WTC11 (cell line): ENCODE measurements at regions not wholly inside any gene's neighbourhood (a gene's known extent, or its start where the extent isn't known, plus 50 kb on each side); places are given as distances from the start of the nearest gene placed in this dataset.
"Not testable (repeated sequence)": the region's sequence is repeated elsewhere in the genome, so short reads cannot be mapped to it uniquely, and the experiment has no call there.

Source experiments
- ATAC-seq: fragments of 200-7000 bp; cut with Tn5 transposase; 2 replicates; pipeline ENCODE4 v1.10.0; 2021; ENCODE audit warnings: mild to moderate bottlenecking, moderate library complexity
- CTCF ChIA-PET: fragments of 300-600 bp; sonication (Branson Sonifier 250); formaldehyde crosslinking; loops from one replicate; lab custom pipeline; 2021; ENCODE audit warnings: antibody characterized with exemption; lab: Charles Lee
- POLR2A ChIA-PET: fragments of 350-600 bp; sonication (Branson Sonifier 250); formaldehyde crosslinking; loops from one replicate; lab custom pipeline; 2021; ENCODE audit warnings: antibody characterized with exemption; lab: Charles Lee
- DNase-seq: peaks from one replicate; pipeline ENCODE4 v3.0.0; 2021; ENCODE audit warnings: low spot score
- H3K27ac Mint-ChIP-seq: 2 replicates; pipeline ENCODE4 v1.8.0; 2021; ENCODE audit warnings: mixed read lengths
- H3K27me3 Mint-ChIP-seq: 2 replicates; pipeline ENCODE4 v1.8.0; 2021; ENCODE audit warnings: low read depth, mild to moderate bottlenecking, moderate library complexity, mixed read lengths
- H3K36me3 Mint-ChIP-seq: 2 replicates; pipeline ENCODE4 v1.8.0; 2021; ENCODE audit warnings: mixed read lengths
- H3K4me1 Mint-ChIP-seq: 2 replicates; pipeline ENCODE4 v1.8.0; 2022; ENCODE audit warnings: mixed read lengths
- H3K4me3 Mint-ChIP-seq: 2 replicates; pipeline ENCODE4 v1.8.0; 2021; ENCODE audit warnings: mild to moderate bottlenecking, moderate library complexity, mixed read lengths
- H3K9me3 Mint-ChIP-seq: 2 replicates; pipeline ENCODE4 v1.8.0; 2021; ENCODE audit warnings: mixed read lengths
- SP1 ChIP-seq: sonication (generic); formaldehyde crosslinking; conservative IDR thresholded peaks from 2 replicates; pipeline ENCODE4 v1.8.1; 2022; ENCODE audit warnings: missing genetic modification reagents
- USF1 ChIP-seq: sonication (generic); formaldehyde crosslinking; IDR thresholded peaks from 2 replicates; pipeline ENCODE4 v1.8.0; 2022; ENCODE audit warnings: mild to moderate bottlenecking, missing genetic modification reagents
- USF2 ChIP-seq: sonication (generic); formaldehyde crosslinking; IDR thresholded peaks from 2 replicates; pipeline ENCODE4 v1.8.1; 2023; ENCODE audit warnings: mild to moderate bottlenecking, missing genetic modification reagents, moderate library complexity
- TF ChIP-seq, protein P1 (sequence below): sonication (generic); formaldehyde crosslinking; IDR thresholded peaks from 2 replicates; pipeline ENCODE4 v1.8.0; 2023; ENCODE audit warnings: missing genetic modification reagents, mild to moderate bottlenecking, borderline replicate concordance
- TF ChIP-seq, protein P2 (sequence below): sonication (generic); formaldehyde crosslinking; IDR thresholded peaks from 2 replicates; pipeline ENCODE4 v1.8.0; 2022; ENCODE audit warnings: mild to moderate bottlenecking, missing genetic modification reagents

DNA sequence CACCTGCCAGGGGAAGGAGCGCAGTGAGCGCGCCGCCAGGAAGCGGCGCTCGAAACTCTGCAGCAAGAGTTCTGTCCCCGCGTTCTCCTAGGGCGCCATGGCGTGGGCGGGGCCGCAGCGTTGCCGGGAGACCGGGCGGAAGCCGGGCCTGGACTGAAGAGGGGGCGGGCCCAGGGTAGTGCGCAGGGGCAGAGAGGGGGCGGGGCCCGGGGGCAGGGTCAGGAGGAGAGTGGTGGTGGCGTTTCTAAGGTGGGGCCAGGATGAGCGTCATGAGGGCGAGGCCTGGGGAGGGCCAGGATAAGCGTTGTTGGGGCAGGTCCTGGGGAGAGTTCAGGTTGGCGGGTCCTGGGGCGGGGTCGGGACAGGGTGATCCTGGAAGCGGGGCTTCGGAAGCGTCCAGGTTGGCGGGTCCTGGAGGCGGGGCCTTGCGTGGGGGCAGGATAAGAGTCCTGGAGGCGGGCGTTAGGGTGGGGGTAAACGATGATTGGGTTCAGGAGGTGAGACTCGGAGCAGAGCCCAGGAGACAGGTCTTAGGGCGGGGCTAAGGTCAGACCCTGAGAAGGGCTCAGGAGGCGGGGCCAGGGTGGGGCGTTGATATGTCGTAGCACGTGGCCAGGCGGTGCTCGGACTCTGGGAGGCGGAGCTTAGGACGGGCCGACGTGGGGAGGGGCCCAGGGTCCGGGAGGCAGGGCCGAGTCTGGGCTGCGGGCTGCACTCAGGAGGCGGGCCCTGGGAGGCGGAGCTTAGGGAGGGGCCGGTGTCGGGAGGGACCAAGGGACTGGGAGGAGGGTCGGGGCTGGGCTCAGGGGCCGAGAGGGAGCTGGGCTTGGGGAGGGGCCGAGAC is 189.4 kb downstream of the ADRA2C start:
- ChIA-PET POLR2A (interaction anchor here (0.7 kb wide), 1 partner anchor 84 kb away, joined by 3 read pairs; no protein-coding TSS in a partner anchor), CTCF (interaction anchor here (0.8 to 1.6 kb wide), 4 partner anchors 75 to 227 kb away, joined by 3 to 10 read pairs (median 4); no protein-coding TSS in a partner anchor)
- Mint-ChIP-seq H3K4me3 (peak overlapping the region; percentile 91), H3K4me1 (peaks cover 27% of the 10 kb centered on the region), H3K27ac (peak overlapping the region; percentile 82; the same call in 1 of the 2 replicates)
- not testable (repeated sequence) for H3K9me3 Mint-ChIP-seq, H3K27me3 Mint-ChIP-seq, H3K36me3 Mint-ChIP-seq
- TF ChIP-seq, protein P1, sequence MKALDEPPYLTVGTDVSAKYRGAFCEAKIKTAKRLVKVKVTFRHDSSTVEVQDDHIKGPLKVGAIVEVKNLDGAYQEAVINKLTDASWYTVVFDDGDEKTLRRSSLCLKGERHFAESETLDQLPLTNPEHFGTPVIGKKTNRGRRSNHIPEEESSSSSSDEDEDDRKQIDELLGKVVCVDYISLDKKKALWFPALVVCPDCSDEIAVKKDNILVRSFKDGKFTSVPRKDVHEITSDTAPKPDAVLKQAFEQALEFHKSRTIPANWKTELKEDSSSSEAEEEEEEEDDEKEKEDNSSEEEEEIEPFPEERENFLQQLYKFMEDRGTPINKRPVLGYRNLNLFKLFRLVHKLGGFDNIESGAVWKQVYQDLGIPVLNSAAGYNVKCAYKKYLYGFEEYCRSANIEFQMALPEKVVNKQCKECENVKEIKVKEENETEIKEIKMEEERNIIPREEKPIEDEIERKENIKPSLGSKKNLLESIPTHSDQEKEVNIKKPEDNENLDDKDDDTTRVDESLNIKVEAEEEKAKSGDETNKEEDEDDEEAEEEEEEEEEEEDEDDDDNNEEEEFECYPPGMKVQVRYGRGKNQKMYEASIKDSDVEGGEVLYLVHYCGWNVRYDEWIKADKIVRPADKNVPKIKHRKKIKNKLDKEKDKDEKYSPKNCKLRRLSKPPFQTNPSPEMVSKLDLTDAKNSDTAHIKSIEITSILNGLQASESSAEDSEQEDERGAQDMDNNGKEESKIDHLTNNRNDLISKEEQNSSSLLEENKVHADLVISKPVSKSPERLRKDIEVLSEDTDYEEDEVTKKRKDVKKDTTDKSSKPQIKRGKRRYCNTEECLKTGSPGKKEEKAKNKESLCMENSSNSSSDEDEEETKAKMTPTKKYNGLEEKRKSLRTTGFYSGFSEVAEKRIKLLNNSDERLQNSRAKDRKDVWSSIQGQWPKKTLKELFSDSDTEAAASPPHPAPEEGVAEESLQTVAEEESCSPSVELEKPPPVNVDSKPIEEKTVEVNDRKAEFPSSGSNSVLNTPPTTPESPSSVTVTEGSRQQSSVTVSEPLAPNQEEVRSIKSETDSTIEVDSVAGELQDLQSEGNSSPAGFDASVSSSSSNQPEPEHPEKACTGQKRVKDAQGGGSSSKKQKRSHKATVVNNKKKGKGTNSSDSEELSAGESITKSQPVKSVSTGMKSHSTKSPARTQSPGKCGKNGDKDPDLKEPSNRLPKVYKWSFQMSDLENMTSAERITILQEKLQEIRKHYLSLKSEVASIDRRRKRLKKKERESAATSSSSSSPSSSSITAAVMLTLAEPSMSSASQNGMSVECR (CRISPR knock-in tag) = peak; percentile 46; the same call in 1 of the 2 replicates
- TF ChIP-seq SP1 = peak; percentile 62
- TF ChIP-seq, protein P2, sequence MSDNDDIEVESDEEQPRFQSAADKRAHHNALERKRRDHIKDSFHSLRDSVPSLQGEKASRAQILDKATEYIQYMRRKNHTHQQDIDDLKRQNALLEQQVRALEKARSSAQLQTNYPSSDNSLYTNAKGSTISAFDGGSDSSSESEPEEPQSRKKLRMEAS (CRISPR knock-in tag) = 0 out of 2 replicates have a peak, but pooled peaks have one; percentile 21
- peak; percentile 45; the same call in 1 of the 2 replicates for TF ChIP-seq USF1 (CRISPR knock-in tag)
- TF ChIP-seq USF2 (CRISPR knock-in tag) = peak; percentile 68
- ATAC-seq (peak; percentile 99), DNase-seq (peak; percentile 100)

GRCh38 chr4:3956165-3956867 is 190.1 kb downstream of the ADRA2C start:
- H3K4me3 Mint-ChIP-seq = peak overlapping the region; percentile 91
- H3K36me3 Mint-ChIP-seq, DNase-seq, ATAC-seq, H3K9me3 Mint-ChIP-seq, H3K27me3 Mint-ChIP-seq: not testable (repeated sequence)
- ChIA-PET POLR2A (interaction anchor here (0.7 kb wide), 1 partner anchor 85 kb away, joined by 3 read pairs; no protein-coding TSS in a partner anchor), CTCF (interaction anchor here (0.8 to 1.6 kb wide), 4 partner anchors 76 to 227 kb away, joined by 3 to 10 read pairs (median 4); no protein-coding TSS in a partner anchor)
- H3K27ac Mint-ChIP-seq = peak overlapping the region; percentile 63; the same call in 1 of the 2 replicates
- H3K4me1 Mint-ChIP-seq = peaks cover 27% of the 10 kb centered on the region

DNA sequence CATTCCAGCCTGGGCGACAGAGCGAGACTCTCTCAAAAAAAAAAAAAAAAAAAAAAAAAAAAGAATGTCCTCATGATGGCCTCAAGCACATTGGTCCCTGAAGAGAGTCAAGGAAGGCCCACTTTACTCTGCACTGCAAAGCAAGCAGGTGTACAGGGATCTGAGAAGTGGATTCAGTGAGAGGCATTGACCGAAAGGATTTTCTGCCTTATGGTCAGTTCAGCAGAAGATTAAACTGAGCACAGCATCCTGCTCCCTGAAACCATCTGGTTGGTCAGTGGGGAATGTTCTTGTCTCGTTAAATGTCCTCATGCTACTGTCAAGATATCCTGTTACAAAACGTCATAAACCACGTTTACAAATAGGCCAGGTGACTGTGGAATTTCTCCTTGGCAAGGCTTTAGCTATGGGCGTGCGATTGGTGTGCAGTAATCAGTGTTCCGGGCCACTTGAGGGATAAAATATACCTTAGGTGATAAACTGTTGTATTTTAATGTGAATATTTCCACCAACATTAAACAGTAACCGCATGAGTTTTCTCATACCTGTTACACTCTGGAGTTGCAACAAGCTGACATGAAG is 195.0 kb downstream of the ADRA2C start:
- CTCF ChIA-PET = interaction anchor here (1.1 kb wide), 1 partner anchor 222 kb away, joined by 3 read pairs; no protein-coding TSS in a partner anchor
- H3K27me3 Mint-ChIP-seq, POLR2A ChIA-PET, H3K27ac Mint-ChIP-seq, H3K9me3 Mint-ChIP-seq, H3K4me3 Mint-ChIP-seq, DNase-seq, ATAC-seq: not testable (repeated sequence)
- Mint-ChIP-seq H3K4me1 (peaks cover 13% of the 10 kb centered on the region), H3K36me3 (peaks cover 17% of the 10 kb centered on the region)

GRCh38 chr4:3964572-3965278 is 198.5 kb downstream of the ADRA2C start:
- H3K4me3 Mint-ChIP-seq, H3K4me1 Mint-ChIP-seq, POLR2A ChIA-PET, H3K27ac Mint-ChIP-seq, DNase-seq, H3K27me3 Mint-ChIP-seq, ATAC-seq, CTCF ChIA-PET: not testable (repeated sequence)
- peaks cover 13% of the 10 kb centered on the region for H3K9me3 Mint-ChIP-seq
- H3K36me3 Mint-ChIP-seq = peaks cover 20% of the 10 kb centered on the region

DNA sequence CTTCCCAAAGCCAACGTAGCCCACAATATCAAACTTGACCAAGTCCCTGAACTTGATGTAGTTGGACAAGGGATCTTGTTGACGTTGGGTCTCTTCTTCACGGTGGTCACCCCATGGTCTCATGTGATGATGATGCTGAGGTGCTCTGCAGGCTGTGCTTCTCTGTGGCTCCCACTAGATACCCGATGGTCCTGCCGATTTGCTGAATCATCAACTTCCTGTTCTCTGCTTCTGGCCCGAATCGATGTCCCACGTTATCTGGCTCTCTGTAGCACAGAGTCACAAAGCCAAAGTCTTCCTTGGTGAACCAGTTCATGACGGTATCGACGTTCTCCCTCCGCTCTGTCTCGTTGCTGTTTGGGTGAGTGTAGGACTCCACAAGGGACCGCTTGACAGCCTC is 201.0 kb downstream of the ADRA2C start:
- ATAC-seq, H3K27me3 Mint-ChIP-seq, DNase-seq, H3K4me3 Mint-ChIP-seq, CTCF ChIA-PET, H3K27ac Mint-ChIP-seq, POLR2A ChIA-PET: not testable (repeated sequence)
- peaks cover 13% of the 10 kb centered on the region for H3K9me3 Mint-ChIP-seq
- H3K36me3 Mint-ChIP-seq = peaks cover 25% of the 10 kb centered on the region
- H3K4me1 Mint-ChIP-seq = peaks cover 16% of the 10 kb centered on the region

GRCh38 chr4:3972626-3973025 is 206.4 kb downstream of the ADRA2C start:
- ATAC-seq, POLR2A ChIA-PET, DNase-seq, H3K27me3 Mint-ChIP-seq: not testable (repeated sequence)
- peak overlapping the region; percentile 57 for H3K4me3 Mint-ChIP-seq
- CTCF ChIA-PET = interaction anchor here (1.0 kb wide), 1 partner anchor 210 kb away, joined by 3 read pairs; no protein-coding TSS in a partner anchor
- peaks cover 35% of the 10 kb centered on the region for H3K4me1 Mint-ChIP-seq
- H3K9me3 Mint-ChIP-seq = peaks cover 16% of the 10 kb centered on the region
- peak overlapping the region; percentile 99 for H3K27ac Mint-ChIP-seq
- H3K36me3 Mint-ChIP-seq = peaks cover 32% of the 10 kb centered on the region

GRCh38 chr4:3973581-3974200 is 207.5 kb downstream of the ADRA2C start:
- ATAC-seq, H3K27me3 Mint-ChIP-seq, POLR2A ChIA-PET: not testable (repeated sequence)
- H3K9me3 Mint-ChIP-seq = peaks cover 16% of the 10 kb centered on the region
- peak overlapping the region; percentile 20; the same call in 1 of the 2 replicates for H3K4me3 Mint-ChIP-seq
- CTCF ChIA-PET = interaction anchor here (0.7 kb wide), 1 partner anchor 209 kb away, joined by 3 read pairs; no protein-coding TSS in a partner anchor
- peaks cover 35% of the 10 kb centered on the region for H3K4me1 Mint-ChIP-seq
- H3K36me3 Mint-ChIP-seq = peaks cover 31% of the 10 kb centered on the region
- H3K27ac Mint-ChIP-seq = peak overlapping the region; percentile 85
- peak; percentile 19 for DNase-seq
